Stimulated activated effector memory CD8-positive, alpha-beta T cell treated with anti-CD3 and anti-CD28 coated beads, Interleukin-12 subunit alpha, Interleukin-12 subunit beta, amount 100 ng/mL, for 72 hours (primary cell): ENCODE measurements at regions not wholly inside any gene's neighbourhood (a gene's known extent, or its start where the extent isn't known, plus 50 kb on each side); places are given as distances from the start of the nearest gene placed in this dataset.
A peak's percentile ranks its signal among the peaks of the same experiment; 100 is the strongest.

Source experiments
- ATAC-seq: fragments of 150-1000 bp; cut with Tn5 transposase; 2 replicates; pipeline ENCODE4 v1.10.0; 2021
- DNase-seq, 2 donors: peaks; one replicate each; pipeline ENCODE4 v3.0.0; 2021 to 2022; ENCODE audit warnings: low spot score in 2 of 2
- H3K27ac Mint-ChIP-seq: one replicate; pipeline ENCODE4 v1.8.0; 2022; ENCODE audit warnings: mild to moderate bottlenecking, mixed read lengths
- H3K36me3 Mint-ChIP-seq: one replicate; pipeline ENCODE4 v1.8.0; 2022; ENCODE audit warnings: mild to moderate bottlenecking, mixed read lengths
- H3K4me1 Mint-ChIP-seq: one replicate; pipeline ENCODE4 v1.8.0; 2022; ENCODE audit warnings: mixed read lengths
- H3K4me3 Mint-ChIP-seq: one replicate; pipeline ENCODE4 v1.8.0; 2022; ENCODE audit warnings: mild to moderate bottlenecking, mixed read lengths
- H3K9me3 Mint-ChIP-seq: one replicate; pipeline ENCODE4 v1.8.0; 2022; ENCODE audit warnings: mixed read lengths

DNA sequence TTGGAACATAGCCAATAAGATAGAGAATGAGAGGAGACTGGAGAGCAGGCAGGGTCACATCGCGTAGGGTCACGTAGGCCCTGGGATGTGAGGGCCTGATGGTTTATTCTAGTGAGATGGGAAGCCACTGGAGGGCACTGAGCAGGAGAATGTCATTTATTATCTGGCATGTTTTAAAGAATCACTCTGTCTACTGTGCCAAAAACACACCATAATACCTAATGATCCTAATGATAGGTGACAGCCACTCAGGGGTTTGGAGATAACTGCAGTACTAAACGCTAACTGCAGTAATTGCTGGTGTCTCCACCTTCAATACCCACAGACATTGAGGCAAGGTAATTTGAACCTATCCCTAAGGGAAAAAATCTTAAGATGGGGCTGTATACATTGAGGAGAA, 185.4 kb downstream of the TTLL7 start:
- DNase-seq (no peak), ATAC-seq (no peak)
- H3K4me3 Mint-ChIP-seq, result no peak overlapping the region
- H3K9me3 Mint-ChIP-seq, result no peaks in the 10 kb centered on the region
- no peak overlapping the region for H3K27ac Mint-ChIP-seq
- H3K4me1 Mint-ChIP-seq, result no peaks in the 10 kb centered on the region
- no peaks in the 10 kb centered on the region for H3K36me3 Mint-ChIP-seq

DNA sequence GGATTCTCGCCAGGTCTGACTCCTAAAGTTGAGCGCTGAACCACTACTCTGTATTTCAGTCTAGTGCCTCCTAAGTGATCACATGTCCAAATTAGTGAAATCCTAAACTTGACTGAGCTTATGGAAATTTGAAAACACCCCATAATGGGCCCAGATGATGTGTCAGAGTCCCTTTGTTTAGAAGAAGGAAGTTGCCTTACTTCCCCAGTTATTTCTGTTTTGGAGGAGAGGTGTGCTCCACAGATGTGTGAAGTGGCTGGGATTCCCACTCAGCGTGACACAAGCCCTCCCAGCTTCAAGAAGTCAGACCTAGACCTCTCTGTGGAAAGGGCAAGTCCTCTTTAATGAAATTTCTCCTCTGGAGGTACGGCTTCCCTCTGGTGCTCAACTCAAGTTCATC, 188.8 kb downstream of the TTLL7 start:
- DNase-seq (no peak), ATAC-seq (no peak)
- no peak overlapping the region for H3K27ac Mint-ChIP-seq
- H3K4me3 Mint-ChIP-seq, result no peak overlapping the region
- no peaks in the 10 kb centered on the region for H3K36me3 Mint-ChIP-seq
- H3K4me1 Mint-ChIP-seq, result no peaks in the 10 kb centered on the region
- no peaks in the 10 kb centered on the region for H3K9me3 Mint-ChIP-seq

DNA sequence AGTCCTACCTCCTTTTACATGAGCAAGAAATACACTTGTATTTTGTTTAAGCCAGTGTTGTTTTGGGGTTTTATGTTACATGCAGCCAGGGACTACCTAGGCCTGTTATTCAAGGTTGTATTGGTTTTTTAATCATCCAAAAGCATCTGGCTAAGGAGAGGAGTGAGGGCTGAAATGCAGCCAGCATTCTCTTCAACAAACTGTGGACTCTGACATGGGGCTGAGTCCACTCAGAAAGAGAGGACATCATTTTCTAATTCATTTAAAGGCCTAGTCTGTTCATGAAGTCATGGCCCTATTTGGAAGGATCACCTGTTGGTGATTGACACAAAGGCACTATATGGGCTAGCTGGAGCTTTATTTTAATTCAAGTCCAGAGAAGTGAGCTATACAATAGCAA, 190.4 kb downstream of the TTLL7 start:
- Mint-ChIP-seq H3K4me3 (no peak overlapping the region), H3K4me1 (no peaks in the 10 kb centered on the region), H3K27ac (no peak overlapping the region), H3K36me3 (no peaks in the 10 kb centered on the region), H3K9me3 (no peaks in the 10 kb centered on the region)
- no peak for ATAC-seq
- no peak for DNase-seq

DNA sequence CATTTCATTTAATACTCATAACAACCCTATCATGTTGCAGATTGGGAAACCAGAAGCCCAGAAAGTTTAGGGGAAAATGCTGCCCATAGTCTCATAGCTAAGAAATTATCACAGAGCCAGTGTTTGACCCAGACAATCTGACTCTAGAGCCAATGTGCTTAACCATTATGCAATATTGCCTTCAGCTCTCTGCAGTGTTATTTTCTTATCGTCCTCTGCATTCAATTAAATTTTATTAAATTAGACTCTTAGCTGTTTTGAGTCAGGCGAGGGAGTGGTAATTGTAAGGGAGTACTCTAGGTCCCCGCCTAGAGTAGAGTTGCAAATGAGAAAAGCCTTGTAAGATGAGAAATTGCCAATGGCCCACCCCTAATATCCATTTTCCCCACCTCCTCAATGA, 191.1 kb downstream of the TTLL7 start:
- DNase-seq (no peak), ATAC-seq (no peak)
- Mint-ChIP-seq H3K4me3 (no peak overlapping the region), H3K4me1 (no peaks in the 10 kb centered on the region), H3K36me3 (no peaks in the 10 kb centered on the region), H3K9me3 (no peaks in the 10 kb centered on the region), H3K27ac (no peak overlapping the region)

DNA sequence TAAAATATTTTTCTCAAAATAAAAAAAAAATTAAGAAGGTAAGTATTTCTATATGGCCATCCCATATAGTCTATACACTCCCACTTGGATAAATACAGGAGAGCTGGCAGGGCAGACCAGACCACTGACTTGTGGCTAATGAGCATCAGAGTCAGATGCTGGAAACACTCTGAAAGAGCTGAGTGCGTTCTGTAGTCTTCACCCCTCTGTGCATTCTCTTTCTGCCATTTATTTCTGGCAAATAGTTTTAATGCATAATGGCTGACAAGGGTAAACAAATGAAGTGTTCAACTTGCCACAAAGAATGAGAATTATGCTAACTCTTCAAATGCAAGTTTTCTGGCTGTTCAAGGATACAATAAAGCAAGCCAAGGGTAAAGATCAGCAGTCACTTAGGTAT, 191.7 kb downstream of the TTLL7 start:
- ATAC-seq (no peak), DNase-seq (no peak)
- Mint-ChIP-seq H3K36me3 (no peaks in the 10 kb centered on the region), H3K9me3 (no peaks in the 10 kb centered on the region), H3K27ac (no peak overlapping the region), H3K4me1 (no peaks in the 10 kb centered on the region), H3K4me3 (no peak overlapping the region)

DNA sequence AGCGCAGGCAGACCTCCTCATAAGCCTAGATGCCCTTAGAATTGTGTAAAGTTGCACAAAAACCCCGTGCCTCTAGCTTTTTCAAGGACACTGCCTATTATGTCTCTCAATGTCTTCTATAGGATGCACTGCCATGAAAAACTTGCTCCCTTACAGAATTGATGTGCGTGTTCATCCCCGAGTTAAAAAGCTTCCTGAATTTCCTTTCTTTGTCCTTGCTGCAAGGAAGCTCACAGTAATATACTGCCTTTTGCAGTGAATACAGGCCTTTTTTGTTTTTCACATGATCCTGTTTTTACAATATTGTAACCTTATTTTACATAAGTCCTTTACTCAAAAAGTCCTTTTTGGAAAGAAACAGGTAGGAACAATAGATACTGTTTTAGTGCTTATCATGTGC, 193.0 kb downstream of the TTLL7 start:
- Mint-ChIP-seq H3K36me3 (no peaks in the 10 kb centered on the region), H3K9me3 (no peaks in the 10 kb centered on the region), H3K4me1 (no peaks in the 10 kb centered on the region), H3K4me3 (no peak overlapping the region), H3K27ac (no peak overlapping the region)
- ATAC-seq (no peak), DNase-seq (no peak)

DNA sequence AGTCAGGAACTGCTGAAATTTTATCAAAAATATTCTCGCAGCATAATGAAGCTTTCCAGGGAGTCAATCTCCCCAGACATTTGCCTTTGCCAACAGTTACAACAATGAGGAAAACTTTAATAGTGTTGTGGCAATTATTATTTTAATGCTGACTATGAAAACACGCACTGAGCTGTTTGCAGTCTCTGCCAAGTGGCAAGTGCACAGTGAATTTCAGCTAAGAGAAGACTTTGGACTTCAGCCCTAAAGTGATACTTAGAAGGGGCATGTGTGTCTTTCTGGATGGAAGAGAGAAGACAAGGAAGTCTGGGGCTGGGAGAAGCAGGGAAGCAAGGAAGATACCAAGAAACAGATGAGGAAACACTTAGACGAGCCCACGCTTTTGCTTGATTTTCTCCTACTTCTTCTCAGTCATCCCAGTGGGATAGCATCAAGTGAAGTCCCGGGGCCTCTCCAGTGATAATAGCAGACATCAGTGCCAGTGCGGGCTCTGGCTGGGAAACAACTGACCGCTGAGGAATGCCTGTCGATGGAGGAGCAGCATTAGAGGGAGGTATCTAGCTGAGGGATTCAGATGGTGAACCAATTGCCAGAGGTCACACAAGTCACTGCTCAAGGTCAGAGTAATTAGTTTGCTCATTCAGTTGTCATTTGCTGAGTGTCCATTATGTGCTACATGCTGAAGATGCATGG, 196.3 kb downstream of the TTLL7 start:
- no peak overlapping the region for H3K27ac Mint-ChIP-seq
- ATAC-seq (no peak), DNase-seq (no peak)
- no peak overlapping the region for H3K4me3 Mint-ChIP-seq
- no peaks in the 10 kb centered on the region for H3K9me3 Mint-ChIP-seq
- H3K36me3 Mint-ChIP-seq, result no peaks in the 10 kb centered on the region
- H3K4me1 Mint-ChIP-seq, result no peaks in the 10 kb centered on the region

DNA sequence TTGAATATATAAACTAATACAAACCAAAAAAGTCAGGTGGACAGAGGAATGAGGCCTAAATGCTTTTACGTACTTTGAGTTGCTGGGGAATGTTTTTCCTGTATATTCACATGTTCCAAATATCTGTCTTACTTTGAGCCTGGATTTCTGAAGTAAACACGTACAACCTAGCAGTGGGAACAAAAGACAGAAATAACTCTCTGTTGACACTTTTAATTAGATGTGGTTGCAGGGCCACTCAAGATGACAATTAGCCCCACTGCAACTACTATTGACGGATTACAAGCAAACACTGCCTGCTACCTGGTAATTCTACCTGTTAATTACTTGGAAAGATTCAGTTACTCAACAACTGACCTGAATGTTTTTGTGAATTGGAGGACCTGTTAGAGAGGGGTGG, 196.9 kb downstream of the TTLL7 start:
- no peak overlapping the region for H3K4me3 Mint-ChIP-seq
- no peaks in the 10 kb centered on the region for H3K36me3 Mint-ChIP-seq
- no peaks in the 10 kb centered on the region for H3K9me3 Mint-ChIP-seq
- DNase-seq (no peak), ATAC-seq (no peak)
- H3K4me1 Mint-ChIP-seq, result no peaks in the 10 kb centered on the region
- no peak overlapping the region for H3K27ac Mint-ChIP-seq

DNA sequence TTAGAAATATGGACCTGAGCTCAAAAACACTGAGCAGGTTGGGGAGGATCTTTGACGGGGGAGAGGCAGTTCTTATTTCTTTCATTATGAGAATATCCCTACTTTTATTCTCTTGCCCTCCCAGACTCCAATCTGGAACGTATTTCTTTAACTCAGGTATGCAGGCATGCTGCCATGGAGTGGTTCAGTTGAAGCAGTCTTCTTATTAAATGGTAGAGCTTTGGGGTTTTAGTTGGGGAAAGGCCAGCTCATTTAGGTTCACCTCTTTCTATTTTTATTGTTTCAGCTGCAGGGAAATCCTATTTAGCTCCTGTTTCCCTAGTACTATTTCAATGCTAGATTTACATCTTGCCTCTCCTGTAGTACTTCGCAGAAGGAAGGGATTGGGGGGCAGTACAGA, 198.9 kb downstream of the TTLL7 start:
- Mint-ChIP-seq H3K9me3 (peaks cover 3% of the 10 kb centered on the region), H3K4me1 (no peaks in the 10 kb centered on the region), H3K36me3 (no peaks in the 10 kb centered on the region), H3K4me3 (no peak overlapping the region), H3K27ac (no peak overlapping the region)
- ATAC-seq, result no peak
- DNase-seq, result no peak

DNA sequence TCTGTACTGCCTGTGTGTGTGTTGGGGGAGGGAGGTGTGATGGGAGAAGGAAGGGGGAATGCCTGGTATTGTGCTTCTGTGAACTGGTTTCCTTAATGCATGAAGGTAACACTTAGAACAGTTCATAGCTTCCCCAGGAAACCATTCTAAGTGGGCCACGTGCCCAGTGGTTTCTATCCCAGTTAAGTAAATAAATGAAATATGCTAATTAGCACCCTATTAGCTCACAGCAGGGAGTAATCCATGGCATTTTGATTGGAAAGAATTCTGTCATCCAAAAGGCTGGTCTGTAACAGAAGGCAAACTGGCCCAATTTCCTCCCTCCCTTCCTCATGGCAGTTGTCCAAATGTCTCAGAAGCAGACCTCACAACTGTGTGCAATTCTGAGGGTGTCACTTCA, 199.3 kb downstream of the TTLL7 start:
- no peak for DNase-seq
- no peak for ATAC-seq
- no peaks in the 10 kb centered on the region for H3K4me1 Mint-ChIP-seq
- H3K4me3 Mint-ChIP-seq, result no peak overlapping the region
- peaks cover 3% of the 10 kb centered on the region for H3K9me3 Mint-ChIP-seq
- no peak overlapping the region for H3K27ac Mint-ChIP-seq
- no peaks in the 10 kb centered on the region for H3K36me3 Mint-ChIP-seq

DNA sequence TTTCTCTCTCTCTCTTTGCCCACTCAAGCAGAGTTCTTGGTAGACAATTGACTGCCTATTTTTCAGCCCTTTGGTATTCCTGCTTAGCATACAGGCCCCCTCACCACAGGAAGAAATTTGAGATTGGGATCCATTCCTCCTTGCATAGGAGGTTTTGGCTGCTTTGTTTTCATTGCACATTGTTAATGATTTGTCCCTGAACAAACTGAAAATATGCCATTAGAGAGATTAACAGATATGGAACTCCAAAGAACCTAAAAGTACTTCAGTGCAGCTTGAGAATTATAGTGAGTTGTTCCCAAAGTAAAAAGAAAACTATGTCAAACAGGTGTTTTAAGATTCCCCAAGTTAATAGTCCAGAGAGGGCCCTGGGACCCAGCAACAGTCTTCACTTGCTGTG, 200.0 kb downstream of the TTLL7 start:
- Mint-ChIP-seq H3K4me1 (no peaks in the 10 kb centered on the region), H3K9me3 (peaks cover 3% of the 10 kb centered on the region), H3K36me3 (no peaks in the 10 kb centered on the region), H3K4me3 (no peak overlapping the region), H3K27ac (no peak overlapping the region)
- ATAC-seq, result no peak
- DNase-seq, result no peak

DNA sequence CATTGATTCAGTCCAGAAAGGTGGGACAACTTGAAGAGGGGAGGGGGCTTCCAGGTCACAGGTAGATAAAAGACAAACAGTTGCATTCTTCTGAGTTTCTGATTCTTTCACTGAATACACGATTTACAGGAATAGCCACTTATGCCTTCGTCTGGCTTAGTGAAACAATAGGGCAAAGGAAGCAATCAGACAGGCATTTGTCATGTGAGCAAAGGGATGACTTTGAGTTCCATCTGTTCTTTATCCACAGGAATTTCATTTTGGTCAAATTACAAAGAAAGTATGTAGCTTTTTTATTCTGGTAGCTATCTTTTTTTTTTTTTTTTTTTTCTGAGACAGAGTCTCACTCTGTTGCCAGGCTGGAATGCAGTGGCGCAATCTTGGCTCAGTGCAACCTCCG, 202.5 kb downstream of the TTLL7 start:
- Mint-ChIP-seq H3K36me3 (no peaks in the 10 kb centered on the region), H3K4me1 (no peaks in the 10 kb centered on the region), H3K4me3 (no peak overlapping the region), H3K27ac (no peak overlapping the region), H3K9me3 (peaks cover 5% of the 10 kb centered on the region)
- ATAC-seq, result no peak
- DNase-seq, result no peak

DNA sequence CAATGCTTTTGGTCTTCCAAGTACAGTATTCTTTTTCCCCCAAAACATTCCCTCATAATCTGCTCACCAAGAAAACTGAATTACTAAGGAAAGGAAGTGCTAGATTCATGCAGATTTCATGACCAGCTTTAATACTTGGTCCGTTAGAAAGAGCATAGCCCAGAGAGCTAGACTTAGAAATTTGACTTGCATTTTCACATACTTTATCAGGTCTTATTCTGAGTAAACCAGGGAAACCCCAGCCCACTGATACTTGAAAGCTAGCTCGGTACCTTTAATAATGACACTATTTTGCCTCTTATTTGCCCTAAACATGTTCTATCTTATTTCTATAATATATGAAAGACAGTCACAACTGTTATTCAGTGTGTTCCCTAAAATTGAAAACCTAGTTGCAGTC, 204.5 kb downstream of the TTLL7 start:
- H3K4me1 Mint-ChIP-seq, result no peaks in the 10 kb centered on the region
- ATAC-seq (no peak), DNase-seq (no peak)

DNA sequence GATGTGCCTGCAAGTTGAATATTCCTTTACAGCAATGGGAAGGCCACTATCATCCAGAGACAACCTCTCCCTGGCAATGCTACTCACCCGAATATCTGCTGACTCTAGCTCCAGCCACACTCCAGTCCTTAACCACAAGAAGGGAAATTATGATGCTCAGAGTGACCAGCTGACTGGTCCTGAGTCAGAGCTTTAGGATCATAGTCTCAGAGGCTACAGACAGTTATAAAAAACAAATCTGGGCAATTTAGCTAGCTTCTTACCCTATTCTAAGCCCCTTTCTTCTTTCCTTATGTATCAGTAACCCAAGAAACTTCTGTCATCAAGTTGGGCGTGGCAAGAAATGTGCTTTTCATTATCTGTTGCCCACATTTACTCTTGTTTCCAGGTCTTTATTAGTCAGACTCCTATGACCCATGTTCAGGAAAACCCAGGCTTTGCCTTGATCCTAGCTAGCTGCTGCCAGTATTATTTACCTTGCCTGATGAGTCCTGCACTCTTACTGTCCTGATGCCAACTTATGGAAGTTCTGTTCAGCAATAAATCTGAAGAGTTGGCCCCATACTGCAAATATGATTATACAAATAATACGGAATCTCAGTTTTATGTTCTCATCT, 207.0 kb downstream of the TTLL7 start:
- Mint-ChIP-seq H3K9me3 (peaks cover 5% of the 10 kb centered on the region), H3K27ac (no peak overlapping the region), H3K4me3 (no peak overlapping the region), H3K4me1 (no peaks in the 10 kb centered on the region), H3K36me3 (no peaks in the 10 kb centered on the region)
- ATAC-seq (peak; percentile 19), DNase-seq (no peak)

More for the DNA sequence above, 204.5 kb downstream of the TTLL7 start:
- H3K36me3 Mint-ChIP-seq, result no peaks in the 10 kb centered on the region
- peaks cover 5% of the 10 kb centered on the region for H3K9me3 Mint-ChIP-seq
- no peak overlapping the region for H3K4me3 Mint-ChIP-seq
- H3K27ac Mint-ChIP-seq, result no peak overlapping the region

DNA sequence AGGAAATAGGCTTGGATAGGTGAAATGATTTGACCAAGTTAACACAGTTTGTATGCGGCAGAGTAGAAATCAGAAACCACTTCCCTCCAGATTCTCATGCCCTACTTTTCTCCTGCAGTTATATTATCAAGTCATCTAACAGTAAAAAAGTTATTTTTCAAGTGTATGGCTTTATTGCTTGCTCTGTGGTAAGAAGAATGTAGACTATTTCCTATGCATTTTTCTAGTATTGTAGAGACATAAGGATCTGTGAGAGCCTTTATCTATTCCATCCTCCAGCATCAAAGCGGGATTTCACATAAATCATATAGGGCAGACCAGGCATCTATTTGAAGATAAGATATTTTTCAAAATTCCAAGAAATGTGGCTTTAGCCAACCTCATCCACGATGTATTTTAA, 208.5 kb downstream of the TTLL7 start:
- Mint-ChIP-seq H3K36me3 (no peaks in the 10 kb centered on the region), H3K4me3 (no peak overlapping the region), H3K9me3 (peaks cover 3% of the 10 kb centered on the region), H3K4me1 (no peaks in the 10 kb centered on the region), H3K27ac (no peak overlapping the region)
- DNase-seq (no peak), ATAC-seq (no peak)

DNA sequence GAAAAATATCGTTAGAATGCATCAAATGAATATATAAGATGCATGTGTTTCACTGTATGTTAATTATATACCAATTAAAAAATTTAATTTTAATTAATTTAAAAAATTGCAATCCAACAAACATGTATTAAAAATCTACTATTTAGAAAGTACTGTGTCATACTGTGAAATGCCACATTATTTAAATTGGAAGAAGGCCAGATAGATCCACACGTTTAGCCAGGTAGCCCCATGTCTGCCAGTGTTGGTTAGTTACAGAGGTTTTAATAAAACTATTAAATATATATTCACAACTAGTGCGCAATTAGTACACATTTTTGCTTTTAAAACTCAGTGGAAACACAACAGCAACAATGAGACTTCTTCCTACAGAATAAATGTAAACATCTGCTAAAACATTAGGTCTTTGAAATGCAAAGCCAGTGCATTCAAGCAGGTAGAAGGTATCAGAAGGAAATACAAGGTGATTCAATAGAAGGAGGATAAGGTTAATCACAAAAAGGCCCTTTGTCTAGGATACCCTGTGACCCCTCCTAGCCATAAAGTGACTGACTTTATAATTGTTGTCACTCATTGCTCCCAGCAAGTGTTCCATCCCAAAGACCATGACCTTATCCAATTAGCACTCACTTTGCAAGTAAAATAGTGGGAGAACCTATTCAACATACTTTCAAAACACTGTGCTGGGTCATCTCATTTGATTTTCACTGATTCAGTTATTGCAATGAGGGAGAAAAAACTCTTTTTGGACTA, 211.5 kb downstream of the TTLL7 start:
- no peak for DNase-seq
- no peak for ATAC-seq
- Mint-ChIP-seq H3K27ac (no peak overlapping the region), H3K4me1 (no peaks in the 10 kb centered on the region), H3K4me3 (no peak overlapping the region), H3K36me3 (no peaks in the 10 kb centered on the region), H3K9me3 (no peaks in the 10 kb centered on the region)
